GM23338 (cell line): ENCODE measurements at regions not wholly inside any gene's neighbourhood (a gene's known extent, or its start where the extent isn't known, plus 50 kb on each side); places are given as distances from the start of the nearest gene placed in this dataset.

ENCODE experiments used
- ATAC-seq: fragments of 200-7000 bp; cut with Tn5 transposase; 3 replicates; pipeline ENCODE4 v1.9.1; 2020
- DNase-seq: peaks from one replicate; pipeline ENCODE4 v3.0.0-alpha.2; 2015; ENCODE audit warnings: low spot score
- H2AFZ ChIP-seq: fragments of 200-600 bp; sonication (generic); 2 replicates; pipeline ENCODE4 v1.8.0; 2016; ENCODE audit warnings: antibody characterized with exemption, mild to moderate bottlenecking, moderate library complexity
- H3F3A ChIP-seq: fragments of 200-600 bp; sonication (generic); replicated peaks from 2 replicates; pipeline ENCODE4 v1.8.0; 2017; ENCODE audit warnings: antibody characterized with exemption, mixed run types, low read depth
- H3K27ac ChIP-seq: fragments of 200-600 bp; sonication (generic); 2 replicates; pipeline ENCODE4 v1.6.1; 2016; ENCODE audit warnings: low read depth
- H3K27me3 ChIP-seq: fragments of 200-600 bp; sonication (generic); 2 replicates; pipeline ENCODE4 v1.8.0; 2016; ENCODE audit warnings: mild to moderate bottlenecking, mixed run types, moderate library complexity; ENCODE audit not compliant: insufficient read depth
- H3K36me3 ChIP-seq: fragments of 200-600 bp; sonication (generic); 2 replicates; pipeline ENCODE4 v1.8.0; 2016; ENCODE audit warnings: mild to moderate bottlenecking; ENCODE audit not compliant: insufficient read depth
- H3K4me1 ChIP-seq: fragments of 200-600 bp; sonication (generic); 2 replicates; pipeline ENCODE4 v1.8.0; 2016; ENCODE audit warnings: mild to moderate bottlenecking, moderate library complexity; ENCODE audit not compliant: insufficient read depth
- H3K4me2 ChIP-seq: fragments of 200-600 bp; sonication (generic); 2 replicates; pipeline ENCODE4 v1.7.1; 2017; ENCODE audit warnings: mixed run types
- H3K4me3 ChIP-seq: fragments of 200-600 bp; sonication (generic); 2 replicates; pipeline ENCODE4 v1.6.1; 2016; ENCODE audit warnings: mixed run types
- H3K79me2 ChIP-seq: fragments of 200-600 bp; sonication (generic); replicated peaks from 2 replicates; pipeline ENCODE4 v1.8.0; 2017; ENCODE audit warnings: mild to moderate bottlenecking; ENCODE audit not compliant: insufficient read depth
- H3K9me2 ChIP-seq: fragments of 200-600 bp; sonication (generic); 2 replicates; pipeline ENCODE4 v1.8.0; 2017; ENCODE audit not compliant: insufficient read depth
- H4K20me1 ChIP-seq: fragments of 200-600 bp; sonication (generic); replicated peaks from 2 replicates; pipeline ENCODE4 v1.8.0; 2017; ENCODE audit warnings: mild to moderate bottlenecking; ENCODE audit not compliant: insufficient read depth
- H3K27ac Mint-ChIP-seq: 2 replicates; pipeline ENCODE4 v1.8.0; 2020; ENCODE audit warnings: inconsistent platforms, mild to moderate bottlenecking, moderate library complexity, mixed read lengths
- H3K27me3 Mint-ChIP-seq: 3 replicates; pipeline ENCODE4 v1.8.0; 2022; ENCODE audit warnings: low read depth, mild to moderate bottlenecking, moderate library complexity, mixed read lengths, inconsistent platforms; ENCODE audit not compliant: insufficient read depth, poor library complexity
- H3K36me3 Mint-ChIP-seq: 3 replicates; pipeline ENCODE4 v1.8.0; 2021; ENCODE audit warnings: low read depth, mild to moderate bottlenecking, inconsistent platforms, moderate library complexity, mixed read lengths
- H3K4me1 Mint-ChIP-seq: 3 replicates; pipeline ENCODE4 v1.8.0; 2020; ENCODE audit warnings: mild to moderate bottlenecking, inconsistent platforms, mixed read lengths
- H3K4me3 Mint-ChIP-seq: 3 replicates; pipeline ENCODE4 v1.8.0; 2021; ENCODE audit warnings: moderate library complexity, mild to moderate bottlenecking, inconsistent platforms, mixed read lengths
- H3K9me3 Mint-ChIP-seq: 3 replicates; pipeline ENCODE4 v1.8.0; 2020; ENCODE audit warnings: moderate library complexity, mild to moderate bottlenecking, inconsistent platforms, mixed read lengths
- TF ChIP-seq, protein P1 (sequence below): IDR thresholded peaks from one replicate; pipeline ENCODE4 v1.6.1; 2018; ENCODE audit warnings: antibody characterized with exemption; ENCODE audit not compliant: unreplicated experiment
- TF ChIP-seq, protein P2 (sequence below): fragments of 250-450 bp; sonication (Bioruptor Pico); IDR thresholded peaks from 2 replicates; pipeline ENCODE4 v1.5.0; 2020; ENCODE audit warnings: mild to moderate bottlenecking, moderate library complexity

DNA sequence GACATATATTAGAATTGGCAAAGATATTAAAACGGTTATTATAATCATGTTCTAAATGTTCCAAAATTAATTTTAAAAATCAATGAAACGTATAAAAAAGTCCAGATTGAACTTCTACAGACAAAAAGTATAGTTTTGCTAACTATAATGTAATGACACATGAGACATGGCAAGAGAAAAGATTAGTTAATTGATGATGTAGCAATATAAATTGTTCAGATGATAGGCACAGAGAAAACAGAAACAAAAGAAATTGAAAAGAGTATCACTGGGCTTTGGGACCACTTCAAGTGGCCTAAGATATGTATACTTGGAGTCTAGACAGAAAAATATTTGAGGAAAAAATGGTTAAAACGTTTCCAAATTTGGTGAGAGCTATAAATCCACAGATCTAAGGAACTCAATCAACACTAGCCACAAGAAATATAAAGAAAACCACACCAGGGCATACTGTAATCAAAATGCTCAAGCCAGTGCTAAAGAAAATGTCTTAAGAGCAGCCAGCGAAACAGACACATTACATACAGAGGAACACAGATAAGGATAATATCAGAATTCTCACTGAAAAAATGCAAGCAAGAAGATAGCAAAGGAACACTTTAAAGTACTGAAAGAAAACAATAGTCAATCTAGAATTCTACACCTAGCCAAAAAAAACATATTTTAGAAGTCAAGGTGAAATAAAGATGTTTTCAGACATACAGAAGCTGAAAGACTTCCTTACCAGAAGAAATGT, 172.6 kb upstream of the FOXQ1 start (continued):
- TF ChIP-seq, protein P1, sequence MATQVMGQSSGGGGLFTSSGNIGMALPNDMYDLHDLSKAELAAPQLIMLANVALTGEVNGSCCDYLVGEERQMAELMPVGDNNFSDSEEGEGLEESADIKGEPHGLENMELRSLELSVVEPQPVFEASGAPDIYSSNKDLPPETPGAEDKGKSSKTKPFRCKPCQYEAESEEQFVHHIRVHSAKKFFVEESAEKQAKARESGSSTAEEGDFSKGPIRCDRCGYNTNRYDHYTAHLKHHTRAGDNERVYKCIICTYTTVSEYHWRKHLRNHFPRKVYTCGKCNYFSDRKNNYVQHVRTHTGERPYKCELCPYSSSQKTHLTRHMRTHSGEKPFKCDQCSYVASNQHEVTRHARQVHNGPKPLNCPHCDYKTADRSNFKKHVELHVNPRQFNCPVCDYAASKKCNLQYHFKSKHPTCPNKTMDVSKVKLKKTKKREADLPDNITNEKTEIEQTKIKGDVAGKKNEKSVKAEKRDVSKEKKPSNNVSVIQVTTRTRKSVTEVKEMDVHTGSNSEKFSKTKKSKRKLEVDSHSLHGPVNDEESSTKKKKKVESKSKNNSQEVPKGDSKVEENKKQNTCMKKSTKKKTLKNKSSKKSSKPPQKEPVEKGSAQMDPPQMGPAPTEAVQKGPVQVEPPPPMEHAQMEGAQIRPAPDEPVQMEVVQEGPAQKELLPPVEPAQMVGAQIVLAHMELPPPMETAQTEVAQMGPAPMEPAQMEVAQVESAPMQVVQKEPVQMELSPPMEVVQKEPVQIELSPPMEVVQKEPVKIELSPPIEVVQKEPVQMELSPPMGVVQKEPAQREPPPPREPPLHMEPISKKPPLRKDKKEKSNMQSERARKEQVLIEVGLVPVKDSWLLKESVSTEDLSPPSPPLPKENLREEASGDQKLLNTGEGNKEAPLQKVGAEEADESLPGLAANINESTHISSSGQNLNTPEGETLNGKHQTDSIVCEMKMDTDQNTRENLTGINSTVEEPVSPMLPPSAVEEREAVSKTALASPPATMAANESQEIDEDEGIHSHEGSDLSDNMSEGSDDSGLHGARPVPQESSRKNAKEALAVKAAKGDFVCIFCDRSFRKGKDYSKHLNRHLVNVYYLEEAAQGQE = no peak

DNA sequence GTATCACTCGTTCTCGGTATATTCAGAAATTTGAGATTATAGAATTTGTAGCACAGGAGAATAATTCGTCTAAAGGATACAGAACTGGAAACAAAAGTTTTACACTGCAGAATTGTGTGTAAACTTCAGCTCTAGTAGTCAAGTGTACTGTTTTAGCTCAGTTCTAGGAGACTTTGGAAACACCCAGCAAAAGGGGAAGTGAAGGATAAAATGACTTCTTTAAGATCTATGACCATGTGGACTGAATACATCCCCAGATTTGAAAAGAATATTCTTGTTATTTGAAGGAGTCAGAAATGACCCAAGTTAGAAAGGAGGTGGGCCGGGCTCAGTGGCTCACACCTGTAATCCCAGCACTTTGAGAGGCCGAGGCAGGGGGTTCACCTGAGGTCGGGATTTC, 174.0 kb upstream of the FOXQ1 start:
- H3K36me3 Mint-ChIP-seq = no peaks in the 10 kb centered on the region
- Histone ChIP-seq H3K27me3 (no peaks in the 10 kb centered on the region), H3F3A (no peaks in the 10 kb centered on the region), H3K79me2 (no peaks in the 10 kb centered on the region), H3K9me2 (no peaks in the 10 kb centered on the region), H3K4me2 (no peak overlapping the region), H3K27ac (no peak overlapping the region), H3K4me1 (no peaks in the 10 kb centered on the region), H2AFZ (no peak overlapping the region), H3K4me3 (no peak overlapping the region), H4K20me1 (no peaks in the 10 kb centered on the region), H3K36me3 (no peaks in the 10 kb centered on the region)
- no peak overlapping the region for H3K27ac Mint-ChIP-seq
- no peak for DNase-seq
- no peaks in the 10 kb centered on the region for H3K4me1 Mint-ChIP-seq
- TF ChIP-seq, protein P2, sequence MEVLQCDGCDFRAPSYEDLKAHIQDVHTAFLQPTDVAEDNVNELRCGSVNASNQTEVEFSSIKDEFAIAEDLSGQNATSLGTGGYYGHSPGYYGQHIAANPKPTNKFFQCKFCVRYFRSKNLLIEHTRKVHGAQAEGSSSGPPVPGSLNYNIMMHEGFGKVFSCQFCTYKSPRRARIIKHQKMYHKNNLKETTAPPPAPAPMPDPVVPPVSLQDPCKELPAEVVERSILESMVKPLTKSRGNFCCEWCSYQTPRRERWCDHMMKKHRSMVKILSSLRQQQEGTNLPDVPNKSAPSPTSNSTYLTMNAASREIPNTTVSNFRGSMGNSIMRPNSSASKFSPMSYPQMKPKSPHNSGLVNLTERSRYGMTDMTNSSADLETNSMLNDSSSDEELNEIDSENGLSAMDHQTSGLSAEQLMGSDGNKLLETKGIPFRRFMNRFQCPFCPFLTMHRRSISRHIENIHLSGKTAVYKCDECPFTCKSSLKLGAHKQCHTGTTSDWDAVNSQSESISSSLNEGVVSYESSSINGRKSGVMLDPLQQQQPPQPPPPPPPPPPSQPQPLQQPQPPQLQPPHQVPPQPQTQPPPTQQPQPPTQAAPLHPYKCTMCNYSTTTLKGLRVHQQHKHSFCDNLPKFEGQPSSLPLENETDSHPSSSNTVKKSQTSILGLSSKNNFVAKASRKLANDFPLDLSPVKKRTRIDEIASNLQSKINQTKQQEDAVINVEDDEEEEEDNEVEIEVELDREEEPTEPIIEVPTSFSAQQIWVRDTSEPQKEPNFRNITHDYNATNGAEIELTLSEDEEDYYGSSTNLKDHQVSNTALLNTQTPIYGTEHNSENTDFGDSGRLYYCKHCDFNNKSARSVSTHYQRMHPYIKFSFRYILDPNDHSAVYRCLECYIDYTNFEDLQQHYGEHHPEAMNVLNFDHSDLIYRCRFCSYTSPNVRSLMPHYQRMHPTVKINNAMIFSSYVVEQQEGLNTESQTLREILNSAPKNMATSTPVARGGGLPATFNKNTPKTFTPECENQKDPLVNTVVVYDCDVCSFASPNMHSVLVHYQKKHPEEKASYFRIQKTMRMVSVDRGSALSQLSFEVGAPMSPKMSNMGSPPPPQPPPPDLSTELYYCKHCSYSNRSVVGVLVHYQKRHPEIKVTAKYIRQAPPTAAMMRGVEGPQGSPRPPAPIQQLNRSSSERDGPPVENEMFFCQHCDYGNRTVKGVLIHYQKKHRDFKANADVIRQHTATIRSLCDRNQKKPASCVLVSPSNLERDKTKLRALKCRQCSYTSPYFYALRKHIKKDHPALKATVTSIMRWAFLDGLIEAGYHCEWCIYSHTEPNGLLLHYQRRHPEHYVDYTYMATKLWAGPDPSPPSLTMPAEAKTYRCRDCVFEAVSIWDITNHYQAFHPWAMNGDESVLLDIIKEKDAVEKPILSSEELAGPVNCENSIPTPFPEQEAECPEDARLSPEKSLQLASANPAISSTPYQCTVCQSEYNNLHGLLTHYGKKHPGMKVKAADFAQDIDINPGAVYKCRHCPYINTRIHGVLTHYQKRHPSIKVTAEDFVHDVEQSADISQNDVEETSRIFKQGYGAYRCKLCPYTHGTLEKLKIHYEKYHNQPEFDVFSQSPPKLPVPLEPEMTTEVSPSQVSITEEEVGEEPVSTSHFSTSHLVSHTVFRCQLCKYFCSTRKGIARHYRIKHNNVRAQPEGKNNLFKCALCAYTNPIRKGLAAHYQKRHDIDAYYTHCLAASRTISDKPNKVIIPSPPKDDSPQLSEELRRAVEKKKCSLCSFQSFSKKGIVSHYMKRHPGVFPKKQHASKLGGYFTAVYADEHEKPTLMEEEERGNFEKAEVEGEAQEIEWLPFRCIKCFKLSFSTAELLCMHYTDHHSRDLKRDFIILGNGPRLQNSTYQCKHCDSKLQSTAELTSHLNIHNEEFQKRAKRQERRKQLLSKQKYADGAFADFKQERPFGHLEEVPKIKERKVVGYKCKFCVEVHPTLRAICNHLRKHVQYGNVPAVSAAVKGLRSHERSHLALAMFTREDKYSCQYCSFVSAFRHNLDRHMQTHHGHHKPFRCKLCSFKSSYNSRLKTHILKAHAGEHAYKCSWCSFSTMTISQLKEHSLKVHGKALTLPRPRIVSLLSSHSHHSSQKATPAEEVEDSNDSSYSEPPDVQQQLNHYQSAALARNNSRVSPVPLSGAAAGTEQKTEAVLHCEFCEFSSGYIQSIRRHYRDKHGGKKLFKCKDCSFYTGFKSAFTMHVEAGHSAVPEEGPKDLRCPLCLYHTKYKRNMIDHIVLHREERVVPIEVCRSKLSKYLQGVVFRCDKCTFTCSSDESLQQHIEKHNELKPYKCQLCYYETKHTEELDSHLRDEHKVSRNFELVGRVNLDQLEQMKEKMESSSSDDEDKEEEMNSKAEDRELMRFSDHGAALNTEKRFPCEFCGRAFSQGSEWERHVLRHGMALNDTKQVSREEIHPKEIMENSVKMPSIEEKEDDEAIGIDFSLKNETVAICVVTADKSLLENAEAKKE (CRISPR knock-in tag) = no peak
- peaks cover 5% of the 10 kb centered on the region; the same call in 2 of the 3 replicates for H3K9me3 Mint-ChIP-seq
- H3K4me3 Mint-ChIP-seq = no peak overlapping the region
- no peak for ATAC-seq
- no peaks in the 10 kb centered on the region for H3K27me3 Mint-ChIP-seq
